Activated T-helper 2 cell treated with anti-CD3 and anti-CD28 coated beads, Interferon-gamma antibody, Interleukin-2, Interleukin-4, amounts not matched to agents 10 μg/mL and 5 μg/mL and 100 μg/mL, durations not matched to agents 14 hours and 24 hours and 36 hours (primary cell): ENCODE measurements at regions not wholly inside any gene's neighbourhood (a gene's known extent, or its start where the extent isn't known, plus 50 kb on each side); places are given as distances from the start of the nearest gene placed in this dataset.
"Not testable (repeated sequence)": the region's sequence is repeated elsewhere in the genome, so short reads cannot be mapped to it uniquely, and the experiment has no call there.

Experiments
- DNase-seq: peaks from one replicate; pipeline ENCODE4 v3.0.0; 2021; ENCODE audit warnings: low spot score
- H3K27ac Mint-ChIP-seq: one replicate; pipeline ENCODE4 v1.8.0; 2021; ENCODE audit warnings: mixed read lengths
- H3K27me3 Mint-ChIP-seq: one replicate; pipeline ENCODE4 v1.8.0; 2021; ENCODE audit warnings: low read depth, mixed read lengths
- H3K36me3 Mint-ChIP-seq: one replicate; pipeline ENCODE4 v1.8.0; 2021; ENCODE audit warnings: low read depth, mixed read lengths
- H3K4me1 Mint-ChIP-seq: one replicate; pipeline ENCODE4 v1.8.0; 2021; ENCODE audit warnings: low read depth, mixed read lengths
- H3K4me3 Mint-ChIP-seq: one replicate; pipeline ENCODE4 v1.8.0; 2021; ENCODE audit warnings: low read depth, mild to moderate bottlenecking, moderate library complexity, mixed read lengths
- H3K9me3 Mint-ChIP-seq: one replicate; pipeline ENCODE4 v1.8.0; 2021; ENCODE audit warnings: mixed read lengths
- intact Hi-C: fragments of 100-400 bp; cut with micrococcal nuclease; formaldehyde crosslinking; loops from one replicate; pipeline ENCODE4 v1.15.1; 2023

DNA sequence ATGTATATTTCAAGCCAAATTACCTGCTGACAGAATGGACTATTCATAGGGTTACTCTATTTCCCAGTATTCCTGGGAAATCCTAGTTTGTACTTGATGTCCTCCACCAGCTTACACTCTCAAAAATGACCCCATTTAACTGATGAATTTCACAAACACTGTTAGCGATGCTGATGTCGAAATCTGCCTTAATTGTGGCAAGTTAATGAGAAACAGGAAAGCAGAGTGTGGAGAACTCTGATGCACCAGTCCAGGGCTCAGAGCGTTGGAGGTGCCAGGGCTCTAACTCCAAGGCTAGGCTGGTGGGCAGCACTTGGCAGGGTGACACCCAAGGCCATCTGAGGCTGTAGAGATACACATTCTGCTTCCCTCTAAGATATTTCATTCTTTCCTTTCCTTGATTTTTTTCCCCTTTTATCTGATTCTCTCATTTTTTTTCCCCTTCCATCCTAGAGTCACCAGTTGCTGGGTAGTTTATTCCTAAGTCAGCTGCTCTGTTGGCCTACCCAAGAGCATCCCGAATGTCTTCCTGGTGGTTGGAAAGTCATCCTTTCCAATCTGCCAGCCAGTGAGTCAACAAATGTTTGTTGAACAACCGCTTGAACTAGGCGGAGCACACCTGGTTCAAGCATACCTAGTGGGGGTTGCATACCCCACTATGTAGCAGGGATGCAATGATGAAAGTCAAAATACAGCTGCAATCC is 525.0 kb upstream of the NRP1 start:
- Mint-ChIP-seq H3K9me3 (no peaks in the 10 kb centered on the region), H3K4me1 (no peaks in the 10 kb centered on the region), H3K27me3 (no peaks in the 10 kb centered on the region), H3K4me3 (no peak overlapping the region), H3K27ac (no peak overlapping the region), H3K36me3 (no peaks in the 10 kb centered on the region)
- intact Hi-C loops, result no loop called here
- no peak for DNase-seq

DNA sequence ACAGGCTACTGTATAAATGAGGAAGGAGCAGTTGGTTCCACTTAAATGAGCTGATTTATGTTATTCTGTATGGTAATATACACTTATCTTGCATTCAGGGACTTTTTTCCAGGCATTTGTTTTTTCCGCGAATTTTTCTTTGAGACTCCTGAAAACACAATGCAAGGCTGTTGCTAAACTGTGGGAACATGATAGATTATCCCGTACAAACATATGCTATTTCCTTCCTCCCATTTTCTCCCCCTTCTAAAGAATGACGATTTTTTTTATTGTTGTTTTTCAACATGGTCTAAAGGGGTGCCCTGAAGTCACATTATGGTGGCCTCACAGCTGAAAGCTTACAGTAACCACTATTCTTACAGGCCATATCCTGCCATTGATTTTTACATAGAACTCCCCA is 523.9 kb upstream of the NRP1 start:
- no peak for DNase-seq
- Mint-ChIP-seq H3K9me3 (no peaks in the 10 kb centered on the region), H3K36me3 (no peaks in the 10 kb centered on the region), H3K27me3 (no peaks in the 10 kb centered on the region), H3K4me1 (no peaks in the 10 kb centered on the region), H3K27ac (no peak overlapping the region), H3K4me3 (no peak overlapping the region)
- intact Hi-C loops, result no loop called here

DNA sequence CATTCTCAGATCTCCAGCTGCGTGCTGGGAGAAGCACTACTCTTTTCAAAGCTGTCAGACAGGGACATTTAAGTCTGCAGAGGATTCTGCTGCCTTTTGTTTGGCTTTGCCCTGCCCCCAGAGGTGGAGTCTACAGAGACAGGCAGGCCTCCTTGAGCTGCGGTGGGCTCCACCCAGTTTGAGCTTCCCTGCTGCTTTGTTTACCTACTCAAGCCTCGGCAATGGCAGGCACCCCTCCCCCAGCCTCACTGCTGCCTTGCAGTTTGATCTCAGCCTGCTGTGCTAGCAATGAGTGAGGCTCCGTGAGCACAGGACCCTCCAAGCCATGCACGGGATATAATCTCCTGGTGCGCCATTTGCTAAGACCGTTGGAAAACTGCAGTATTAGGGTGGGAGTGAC is 518.8 kb upstream of the NRP1 start:
- intact Hi-C loops, H3K4me1 Mint-ChIP-seq, DNase-seq, H3K27ac Mint-ChIP-seq, H3K36me3 Mint-ChIP-seq, H3K9me3 Mint-ChIP-seq, H3K27me3 Mint-ChIP-seq, H3K4me3 Mint-ChIP-seq: not testable (repeated sequence)

DNA sequence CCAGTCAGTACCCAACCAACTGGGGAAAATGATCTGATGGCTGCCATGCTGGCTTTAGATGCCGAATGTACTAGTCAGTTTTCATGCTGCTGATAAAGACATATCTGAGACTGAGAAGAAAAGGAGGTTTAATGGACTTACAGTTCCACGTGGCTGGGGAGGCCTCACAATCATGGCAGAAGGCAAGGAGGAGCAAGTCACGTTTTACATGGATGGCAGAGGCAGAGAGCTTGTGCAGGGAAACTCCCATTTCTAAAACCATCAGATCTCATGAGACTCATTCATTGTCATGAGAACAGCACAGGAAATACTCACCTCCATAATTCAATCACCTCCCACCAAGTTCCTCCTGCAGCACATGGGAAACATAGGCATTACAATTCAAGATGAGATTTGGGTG is 508.9 kb upstream of the NRP1 start:
- H3K4me1 Mint-ChIP-seq, result no peaks in the 10 kb centered on the region
- intact Hi-C loops, result no loop called here
- peaks cover 13% of the 10 kb centered on the region for H3K9me3 Mint-ChIP-seq
- no peak overlapping the region for H3K27ac Mint-ChIP-seq
- H3K4me3 Mint-ChIP-seq, result no peak overlapping the region
- H3K27me3 Mint-ChIP-seq, result no peaks in the 10 kb centered on the region
- no peak for DNase-seq
- no peaks in the 10 kb centered on the region for H3K36me3 Mint-ChIP-seq

DNA sequence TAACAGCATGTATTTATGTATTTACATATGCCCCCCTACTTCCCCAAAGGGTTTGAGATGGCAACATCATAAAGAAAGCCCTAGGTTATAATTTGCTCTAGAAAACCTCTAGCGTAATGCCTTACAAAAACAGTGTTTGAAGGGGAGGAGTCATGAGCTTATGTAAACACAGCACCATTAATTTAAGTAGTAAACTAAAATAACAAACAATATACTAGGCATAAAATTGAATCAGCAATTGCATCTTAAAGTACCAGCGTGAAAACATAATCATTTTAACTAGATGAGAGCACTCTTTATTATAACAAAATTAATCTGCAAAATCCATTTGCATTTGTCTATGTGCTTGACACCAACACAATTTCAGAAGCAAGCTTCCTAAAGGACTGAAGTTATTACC is 507.2 kb upstream of the NRP1 start:
- H3K27me3 Mint-ChIP-seq, result no peaks in the 10 kb centered on the region
- DNase-seq, result no peak
- no peaks in the 10 kb centered on the region for H3K36me3 Mint-ChIP-seq
- no peak overlapping the region for H3K4me3 Mint-ChIP-seq
- H3K4me1 Mint-ChIP-seq, result no peaks in the 10 kb centered on the region
- H3K9me3 Mint-ChIP-seq, result peaks cover 13% of the 10 kb centered on the region
- no peak overlapping the region for H3K27ac Mint-ChIP-seq
- intact Hi-C loops, result no loop called here

DNA sequence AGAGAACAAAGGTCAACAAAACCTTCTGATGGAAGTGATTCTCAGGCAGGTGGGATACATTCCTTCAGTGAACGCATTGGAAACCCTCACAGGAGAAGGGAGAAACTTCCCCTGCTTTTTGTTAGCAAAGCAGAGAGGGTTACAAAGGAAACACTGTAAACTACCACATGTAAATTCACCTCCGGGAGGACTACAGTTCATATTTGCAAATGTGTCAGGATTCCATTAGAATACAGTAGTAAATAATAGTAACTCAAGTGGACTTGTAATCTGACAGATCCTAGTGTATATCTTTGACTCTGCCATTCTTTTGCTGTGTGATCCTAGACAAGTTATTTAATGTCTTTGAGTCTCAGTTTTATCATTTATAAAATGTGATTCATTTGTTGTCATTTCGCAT is 504.3 kb upstream of the NRP1 start:
- no peak for DNase-seq
- intact Hi-C loops, result no loop called here
- H3K9me3 Mint-ChIP-seq, result peaks cover 4% of the 10 kb centered on the region
- H3K27me3 Mint-ChIP-seq, result no peaks in the 10 kb centered on the region
- no peak overlapping the region for H3K4me3 Mint-ChIP-seq
- no peaks in the 10 kb centered on the region for H3K36me3 Mint-ChIP-seq
- H3K27ac Mint-ChIP-seq, result no peak overlapping the region
- no peaks in the 10 kb centered on the region for H3K4me1 Mint-ChIP-seq

DNA sequence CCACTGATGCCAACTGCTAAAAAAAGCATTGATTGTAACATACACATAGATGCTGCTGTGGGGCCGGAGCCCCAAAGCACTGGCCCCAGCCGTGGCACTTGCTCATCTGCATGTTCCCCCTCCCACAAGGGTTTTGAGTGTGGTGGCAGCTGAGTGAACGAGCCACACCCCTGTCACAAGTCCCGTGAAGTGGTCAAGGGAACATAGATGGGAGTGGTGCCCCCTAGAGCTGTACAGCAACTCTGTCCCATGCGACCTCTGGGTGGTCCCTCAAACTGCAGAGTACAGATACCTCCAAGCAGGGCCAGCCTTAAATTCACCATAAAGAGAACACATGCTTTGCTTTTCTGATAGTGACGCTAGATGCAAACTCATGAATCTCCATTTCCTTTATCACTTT is 503.3 kb upstream of the NRP1 start:
- intact Hi-C loops, result no loop called here
- no peaks in the 10 kb centered on the region for H3K36me3 Mint-ChIP-seq
- no peaks in the 10 kb centered on the region for H3K4me1 Mint-ChIP-seq
- no peaks in the 10 kb centered on the region for H3K9me3 Mint-ChIP-seq
- DNase-seq, result no peak
- H3K27me3 Mint-ChIP-seq, result no peaks in the 10 kb centered on the region
- H3K27ac Mint-ChIP-seq, result no peak overlapping the region
- H3K4me3 Mint-ChIP-seq, result no peak overlapping the region

DNA sequence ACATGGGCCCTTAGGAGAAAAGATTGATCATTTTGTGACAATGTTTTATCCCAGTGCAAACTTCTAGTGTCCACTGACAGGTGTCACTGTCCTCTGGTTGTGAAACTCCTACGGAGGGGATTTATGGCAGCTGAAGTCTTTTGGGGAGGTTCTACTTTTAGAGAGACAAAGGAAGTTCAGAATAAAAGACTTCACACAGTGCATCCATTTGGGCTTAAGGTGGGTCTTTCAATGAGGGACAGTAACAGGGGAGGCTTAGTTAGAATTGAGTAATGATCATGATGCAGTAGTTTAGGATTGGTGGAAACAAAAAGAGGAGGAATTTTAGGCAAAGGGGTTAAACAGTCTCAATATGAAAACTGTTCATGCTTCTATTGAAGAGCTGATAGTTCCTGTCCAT is 501.1 kb upstream of the NRP1 start:
- no peak overlapping the region for H3K4me3 Mint-ChIP-seq
- DNase-seq, result no peak
- intact Hi-C loops, result no loop called here
- H3K36me3 Mint-ChIP-seq, result no peaks in the 10 kb centered on the region
- no peaks in the 10 kb centered on the region for H3K4me1 Mint-ChIP-seq
- H3K27me3 Mint-ChIP-seq, result no peaks in the 10 kb centered on the region
- no peak overlapping the region for H3K27ac Mint-ChIP-seq
- no peaks in the 10 kb centered on the region for H3K9me3 Mint-ChIP-seq

DNA sequence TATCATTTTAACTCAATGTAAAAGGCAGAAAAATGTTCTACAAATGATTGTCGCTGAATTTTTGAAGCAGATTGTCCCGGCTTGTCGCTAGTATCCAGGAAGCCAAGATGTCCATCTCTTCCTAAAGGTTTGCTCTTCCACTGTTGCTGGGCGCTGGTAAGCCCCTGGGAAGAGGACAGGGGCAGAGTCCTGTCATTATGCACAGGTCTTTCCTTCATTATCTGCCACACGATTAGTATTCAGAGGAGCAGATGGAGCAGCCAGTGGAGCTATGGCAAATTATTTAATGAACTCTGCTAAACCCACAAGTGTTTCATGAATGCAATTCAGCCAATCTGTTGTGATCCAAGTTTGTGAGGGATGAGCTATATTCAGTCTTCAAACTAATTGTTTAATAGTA is 499.1 kb upstream of the NRP1 start:
- H3K27me3 Mint-ChIP-seq, result no peaks in the 10 kb centered on the region
- no peaks in the 10 kb centered on the region for H3K4me1 Mint-ChIP-seq

DNA sequence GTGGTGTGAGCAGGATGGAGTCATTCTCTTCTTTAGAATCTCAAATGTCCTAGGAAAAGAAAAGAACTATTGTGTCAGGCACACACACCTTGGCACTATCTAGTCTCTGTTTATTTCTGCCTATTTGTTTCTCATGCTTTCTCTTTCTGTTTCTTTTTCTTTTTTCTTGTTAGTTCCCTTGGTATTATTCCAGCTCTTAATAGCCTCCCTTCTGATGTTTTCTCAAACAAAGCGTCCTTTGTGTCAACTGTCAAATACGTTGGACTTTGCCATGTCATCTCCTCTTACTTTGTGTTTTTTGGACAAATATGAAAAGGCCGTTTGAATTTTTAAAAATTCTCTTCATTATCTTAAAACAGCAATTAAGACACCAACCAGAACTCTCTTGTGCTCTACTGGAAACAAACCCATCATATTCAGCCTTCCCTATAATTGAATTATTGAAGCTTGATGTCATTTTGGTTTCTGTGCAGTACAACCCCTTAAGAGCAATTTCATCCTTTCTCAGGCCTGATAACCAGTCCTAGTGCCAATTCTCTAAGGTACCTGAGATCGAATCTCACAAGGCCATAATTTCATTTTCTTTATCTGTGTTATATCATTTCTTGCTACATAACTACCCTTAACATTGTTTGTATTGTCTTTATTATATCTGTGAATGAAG is 497.8 kb upstream of the NRP1 start:
- Mint-ChIP-seq H3K9me3 (no peaks in the 10 kb centered on the region), H3K27me3 (no peaks in the 10 kb centered on the region), H3K36me3 (no peaks in the 10 kb centered on the region)

More for the DNA sequence above, 499.1 kb upstream of the NRP1 start:
- no peak overlapping the region for H3K27ac Mint-ChIP-seq
- no peaks in the 10 kb centered on the region for H3K36me3 Mint-ChIP-seq
- H3K9me3 Mint-ChIP-seq, result no peaks in the 10 kb centered on the region
- no peak for DNase-seq
- no peak overlapping the region for H3K4me3 Mint-ChIP-seq
- intact Hi-C loops, result no loop called here

DNA sequence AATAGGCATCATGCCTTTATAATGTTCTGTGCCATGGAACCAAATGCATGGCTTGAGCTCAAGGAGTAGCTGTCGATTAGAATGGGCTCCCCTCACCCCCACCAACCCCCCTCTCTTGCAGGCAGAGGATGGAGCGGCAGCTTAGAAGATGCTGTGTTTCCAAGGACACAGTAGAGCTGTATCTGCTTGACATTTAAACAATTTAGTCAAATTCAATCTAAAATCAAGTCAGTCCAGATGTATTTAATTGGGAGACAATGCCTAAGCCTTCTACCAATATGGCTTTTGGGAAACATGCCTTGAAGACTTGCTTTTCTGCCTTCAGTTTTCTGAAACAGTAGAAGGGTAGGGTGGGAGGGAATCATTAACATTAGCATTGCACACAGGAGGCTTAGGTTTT is 497.1 kb upstream of the NRP1 start:
- Mint-ChIP-seq H3K4me1 (no peaks in the 10 kb centered on the region), H3K27me3 (no peaks in the 10 kb centered on the region), H3K4me3 (no peak overlapping the region), H3K36me3 (no peaks in the 10 kb centered on the region), H3K9me3 (no peaks in the 10 kb centered on the region), H3K27ac (no peak overlapping the region)
- DNase-seq, result no peak
- intact Hi-C loops, result no loop called here

More for the DNA sequence above, 497.8 kb upstream of the NRP1 start:
- Mint-ChIP-seq H3K4me3 (no peak overlapping the region), H3K27ac (no peak overlapping the region), H3K4me1 (no peaks in the 10 kb centered on the region)
- no peak for DNase-seq
- intact Hi-C loops, result no loop called here

DNA sequence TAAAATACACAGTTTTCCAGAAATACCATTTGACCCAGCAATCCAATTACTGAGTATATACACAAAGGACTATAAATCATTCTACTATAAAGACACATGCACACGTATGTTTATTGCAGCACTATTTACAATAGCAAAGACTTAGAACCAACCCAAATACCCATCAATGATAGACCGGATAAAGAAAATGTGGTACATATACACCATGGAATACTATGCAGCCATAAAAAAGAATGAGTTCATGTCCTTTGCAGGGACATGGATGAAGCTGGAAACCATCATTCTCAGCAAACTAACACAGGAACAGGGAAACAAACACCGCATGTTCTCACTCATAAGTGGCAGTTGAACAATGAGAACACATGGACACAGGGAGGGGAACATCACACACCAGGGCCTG is 495.4 kb upstream of the NRP1 start:
- H3K4me3 Mint-ChIP-seq, intact Hi-C loops, H3K4me1 Mint-ChIP-seq, H3K27ac Mint-ChIP-seq, H3K36me3 Mint-ChIP-seq, H3K27me3 Mint-ChIP-seq, DNase-seq, H3K9me3 Mint-ChIP-seq: not testable (repeated sequence)

DNA sequence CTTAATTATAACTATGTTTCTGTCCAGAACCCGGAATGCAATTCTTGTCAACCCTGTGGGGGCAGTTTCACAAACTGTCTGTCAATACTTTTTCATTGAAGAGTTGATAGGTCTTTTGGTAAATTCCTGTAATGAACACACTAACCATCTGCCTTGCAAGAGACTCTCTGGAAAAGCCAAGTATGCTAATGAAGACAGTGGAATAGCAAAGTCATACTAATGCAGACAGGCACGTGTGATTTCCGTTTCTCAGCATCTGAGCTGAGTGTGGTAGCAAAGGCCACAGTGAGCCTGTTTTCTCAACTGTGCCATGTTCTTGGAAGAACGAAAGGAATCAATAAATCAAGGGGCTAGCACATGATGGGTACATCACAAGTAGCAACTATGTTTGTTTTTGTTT is 494.1 kb upstream of the NRP1 start:
- Mint-ChIP-seq H3K36me3 (no peaks in the 10 kb centered on the region), H3K4me3 (no peak overlapping the region), H3K27ac (no peak overlapping the region), H3K27me3 (no peaks in the 10 kb centered on the region), H3K4me1 (no peaks in the 10 kb centered on the region), H3K9me3 (no peaks in the 10 kb centered on the region)
- intact Hi-C loops, result no loop called here
- no peak for DNase-seq

DNA sequence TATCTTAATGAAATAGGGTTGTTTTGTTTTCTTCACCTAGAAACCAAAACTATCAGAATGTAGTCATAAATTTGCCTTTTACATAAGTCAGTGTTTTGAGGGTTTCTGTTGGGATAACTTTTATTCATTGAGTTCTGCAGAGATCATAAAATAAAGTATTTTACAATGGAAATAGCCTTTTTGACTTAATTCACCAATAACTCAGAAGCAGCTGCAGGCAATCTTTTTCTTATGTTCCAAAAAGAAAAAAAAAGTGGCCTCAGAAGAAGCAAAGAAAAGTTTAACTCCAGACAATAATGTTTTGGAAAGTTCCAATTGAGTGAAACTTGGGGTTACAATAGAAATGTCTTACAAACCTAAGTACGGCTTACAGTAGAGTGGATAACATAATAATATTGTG is 491.7 kb upstream of the NRP1 start:
- H3K27ac Mint-ChIP-seq, result no peak overlapping the region
- H3K27me3 Mint-ChIP-seq, result no peaks in the 10 kb centered on the region
- DNase-seq, result no peak
- H3K4me1 Mint-ChIP-seq, result no peaks in the 10 kb centered on the region
- no peak overlapping the region for H3K4me3 Mint-ChIP-seq
- intact Hi-C loops, result no loop called here
- H3K36me3 Mint-ChIP-seq, result no peaks in the 10 kb centered on the region
- H3K9me3 Mint-ChIP-seq, result no peaks in the 10 kb centered on the region
